ENCODE measurements at regions not wholly inside any gene's neighbourhood (a gene's known extent, or its start where the extent isn't known, plus 50 kb on each side); places are given as distances from the start of the nearest gene placed in this dataset.

- TF ChIP-seq, protein P1, sequence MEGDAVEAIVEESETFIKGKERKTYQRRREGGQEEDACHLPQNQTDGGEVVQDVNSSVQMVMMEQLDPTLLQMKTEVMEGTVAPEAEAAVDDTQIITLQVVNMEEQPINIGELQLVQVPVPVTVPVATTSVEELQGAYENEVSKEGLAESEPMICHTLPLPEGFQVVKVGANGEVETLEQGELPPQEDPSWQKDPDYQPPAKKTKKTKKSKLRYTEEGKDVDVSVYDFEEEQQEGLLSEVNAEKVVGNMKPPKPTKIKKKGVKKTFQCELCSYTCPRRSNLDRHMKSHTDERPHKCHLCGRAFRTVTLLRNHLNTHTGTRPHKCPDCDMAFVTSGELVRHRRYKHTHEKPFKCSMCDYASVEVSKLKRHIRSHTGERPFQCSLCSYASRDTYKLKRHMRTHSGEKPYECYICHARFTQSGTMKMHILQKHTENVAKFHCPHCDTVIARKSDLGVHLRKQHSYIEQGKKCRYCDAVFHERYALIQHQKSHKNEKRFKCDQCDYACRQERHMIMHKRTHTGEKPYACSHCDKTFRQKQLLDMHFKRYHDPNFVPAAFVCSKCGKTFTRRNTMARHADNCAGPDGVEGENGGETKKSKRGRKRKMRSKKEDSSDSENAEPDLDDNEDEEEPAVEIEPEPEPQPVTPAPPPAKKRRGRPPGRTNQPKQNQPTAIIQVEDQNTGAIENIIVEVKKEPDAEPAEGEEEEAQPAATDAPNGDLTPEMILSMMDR (conservative IDR thresholded peaks at IDR 0.05), result no peak
- TF ChIP-seq ZFX (IDR thresholded peaks at IDR 0.05), result no peak
Observed at GRCh38 chr12:4031703-4032291, 158.6 kb upstream of the PARP11 start.

All from C4-2B (cell line).